B cell (primary cell): ENCODE measurements at regions not wholly inside any gene's neighbourhood (a gene's known extent, or its start where the extent isn't known, plus 50 kb on each side); places are given as distances from the start of the nearest gene placed in this dataset.
"Not testable (repeated sequence)": the region's sequence is repeated elsewhere in the genome, so short reads cannot be mapped to it uniquely, and the experiment has no call there.

Experiments
- ATAC-seq: fragments of 200-7000 bp; cut with Tn5 transposase; one replicate; pipeline ENCODE4 v1.10.0; 2021; ENCODE audit warnings: low read depth, mild to moderate bottlenecking, moderate number of reproducible peaks, moderate library complexity
- CTCF ChIA-PET: fragments of 350-600 bp; sonication (Branson Sonifier 250); formaldehyde crosslinking; loops from one replicate; lab custom pipeline; 2021; ENCODE audit warnings: antibody characterized with exemption, inconsistent platforms; lab: Charles Lee
- POLR2A ChIA-PET: fragments of 350-600 bp; sonication (Branson Sonifier 250); formaldehyde crosslinking; loops from one replicate; lab custom pipeline; 2021; ENCODE audit warnings: antibody characterized with exemption; lab: Charles Lee
- DNase-seq: peaks from one replicate; pipeline ENCODE4 v3.0.0; 2013
- H2AFZ ChIP-seq: 2 replicates; pipeline ENCODE4 v1.6.1; 2012; ENCODE audit warnings: mild to moderate bottlenecking, low read depth, low read length; ENCODE audit not compliant: insufficient read depth, poor library complexity, severe bottlenecking
- H3K27ac ChIP-seq, 2 donors: 1 replicate in 1 of 2; 2 replicates in 1 of 2; pipeline ENCODE4 v1.5.1; 2012 to 2013; ENCODE audit warnings: low read length in 2 of 2, mild to moderate bottlenecking in 2 of 2, moderate library complexity in 1 of 2
- H3K27me3 ChIP-seq, 4 experiments: fragments of 200-600 bp in 1 of 4; sonication (generic) in 1 of 4; replicated peaks in 1 of 4; 1 replicate in 2 of 4; 2 replicates in 2 of 4; pipeline versions ENCODE4 v1.6.1 to v1.7.0; 2013 to 2016; ENCODE audit warnings: low read length in 3 of 4, mild to moderate bottlenecking in 2 of 4, mixed read lengths in 1 of 4, moderate library complexity in 1 of 4; ENCODE audit not compliant: insufficient read depth in 4 of 4, control insufficient read depth in 3 of 4; ENCODE audit errors: control extremely low read depth in 1 of 4
- H3K36me3 ChIP-seq, 2 experiments: replicated peaks in 1 of 2; 1 replicate in 1 of 2; 2 replicates in 1 of 2; pipeline versions ENCODE4 v1.6.1 to v1.7.1; 2013; ENCODE audit warnings: low read length in 1 of 2; ENCODE audit not compliant: insufficient read depth in 2 of 2, control insufficient read depth in 1 of 2; ENCODE audit errors: control extremely low read depth in 1 of 2, extremely low read depth in 1 of 2
- H3K4me1 ChIP-seq, 2 donors: fragments of 200-600 bp in 1 of 2; sonication (generic) in 1 of 2; 1 replicate in 1 of 2; 2 replicates in 1 of 2; pipeline versions ENCODE4 v1.5.1 to v1.6.1; 2013 to 2017; ENCODE audit warnings: low read length in 2 of 2; ENCODE audit not compliant: control insufficient read depth in 2 of 2, insufficient read depth in 2 of 2
- H3K4me2 ChIP-seq: replicated peaks from 2 replicates; pipeline ENCODE3; 2012; ENCODE audit warnings: mild to moderate bottlenecking, low read depth, low read length; ENCODE audit not compliant: poor library complexity, severe bottlenecking
- H3K4me3 ChIP-seq, 5 experiments: fragments of 200-600 bp in 1 of 5; sonication (generic) in 1 of 5; 1 replicate in 3 of 5; 2 replicates in 2 of 5; pipeline versions ENCODE4 v1.5.1 to v1.7.0; 2011 to 2016; ENCODE audit warnings: low read length in 4 of 5, mild to moderate bottlenecking in 4 of 5, low read depth in 2 of 5, control low read depth in 1 of 5, moderate library complexity in 1 of 5; ENCODE audit not compliant: insufficient read depth in 1 of 5; ENCODE audit errors: control extremely low read depth in 1 of 5, extremely low read depth in 1 of 5
- H3K79me2 ChIP-seq: fragments of 200-600 bp; sonication (generic); one replicate; pipeline ENCODE4 v1.6.0; 2016; ENCODE audit warnings: low read length; ENCODE audit not compliant: control insufficient read depth, insufficient read depth
- H3K9ac ChIP-seq: fragments of 200-600 bp; sonication (generic); 2 replicates; pipeline ENCODE4 v1.6.1; 2017; ENCODE audit warnings: mild to moderate bottlenecking, low read length, moderate library complexity
- H3K9me3 ChIP-seq, 3 donors: one replicate each; pipeline versions ENCODE4 v1.6.1 to v1.7.1; 2013; ENCODE audit warnings: low read length in 2 of 3; ENCODE audit not compliant: control insufficient read depth in 2 of 3, insufficient read depth in 1 of 3; ENCODE audit errors: control extremely low read depth in 1 of 3
- H4K20me1 ChIP-seq: 2 replicates; pipeline ENCODE4 v1.6.0; 2012; ENCODE audit warnings: mild to moderate bottlenecking, low read length; ENCODE audit not compliant: insufficient read depth, control insufficient read depth, poor library complexity, severe bottlenecking
- H3K27ac Mint-ChIP-seq: one replicate; pipeline ENCODE4 v1.8.0; 2021; ENCODE audit warnings: mixed read lengths
- H3K27me3 Mint-ChIP-seq: one replicate; pipeline ENCODE4 v1.8.0; 2021; ENCODE audit warnings: mixed read lengths
- H3K4me1 Mint-ChIP-seq: one replicate; pipeline ENCODE4 v1.8.0; 2021; ENCODE audit warnings: mixed read lengths
- H3K4me3 Mint-ChIP-seq: one replicate; pipeline ENCODE4 v1.8.0; 2021; ENCODE audit warnings: mixed read lengths
- H3K9me3 Mint-ChIP-seq: one replicate; pipeline ENCODE4 v1.8.0; 2022; ENCODE audit warnings: mixed read lengths; ENCODE audit not compliant: insufficient read depth
- CTCF ChIP-seq: fragments of 200-600 bp; IDR thresholded peaks from one replicate; pipeline ENCODE4 v1.8.0; 2022; ENCODE audit warnings: antibody characterized with exemption, mild to moderate bottlenecking
- EZH2 ChIP-seq: IDR thresholded peaks from 2 replicates; pipeline ENCODE4 v1.6.1; 2012; ENCODE audit warnings: borderline replicate concordance, low read depth, mild to moderate bottlenecking, moderate library complexity, low read length; ENCODE audit not compliant: insufficient read depth, poor library complexity, severe bottlenecking
- WGBS: methylation state at CpG from one replicate; pipeline ENCODE4 v1.1.5; 2013; ENCODE audit warnings: missing lambda C conversion rate; ENCODE audit not compliant: insufficient coverage; 5-methylcytosine and 5-hydroxymethylcytosine counted together
- intact Hi-C: fragments of 100-400 bp; cut with micrococcal nuclease; formaldehyde crosslinking; loops from one replicate; pipeline ENCODE4 v1.10.0; 2022

DNA sequence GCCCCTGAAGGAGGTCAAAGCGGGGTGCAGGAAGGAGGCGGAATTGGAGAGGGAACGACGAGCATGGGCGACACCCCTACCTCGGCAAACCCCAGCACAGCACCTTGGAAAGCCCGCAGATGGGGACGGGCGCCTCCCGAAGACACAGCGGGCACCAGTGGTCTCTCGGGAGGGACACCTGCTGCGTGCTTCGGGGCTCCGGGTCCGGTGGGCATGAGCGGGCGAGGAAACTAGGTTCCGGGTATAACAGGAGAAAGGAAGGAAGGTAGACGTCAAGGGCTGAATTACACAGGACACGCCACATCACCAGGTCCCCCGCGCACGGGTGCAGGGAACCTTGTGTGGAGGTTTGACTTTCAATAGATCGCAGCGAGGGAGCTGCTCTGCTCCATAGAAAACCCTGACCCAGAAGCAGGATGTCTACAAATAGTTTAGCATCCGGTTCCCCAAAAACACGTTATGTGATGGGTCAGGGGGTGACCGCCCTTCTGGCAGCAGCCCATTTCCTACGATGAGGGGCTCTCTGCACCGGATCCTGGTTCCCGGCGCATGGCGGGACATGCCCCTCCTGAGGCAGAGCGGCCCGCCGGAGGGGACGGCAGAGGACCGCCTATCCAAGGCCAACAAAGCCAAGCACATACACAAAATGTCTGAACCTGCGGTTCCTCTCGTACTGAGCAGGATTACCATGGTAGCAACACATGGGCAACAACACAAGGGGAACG, 196.9 kb downstream of the ALG10 start:
- Histone ChIP-seq H3K9ac (peak overlapping the region; percentile 59), H3K4me1 (peaks cover 5 to 14% of the 10 kb centered on the region in 2 donors), H3K9me3 (peaks cover 0 to 9% (median 0%) of the 10 kb centered on the region in 3 donors), H3K27ac (no peak overlapping the region), H3K36me3 (no peaks in the 10 kb centered on the region), H3K4me3 (peak overlapping the region in 4 of 5 experiments; percentile 42 to 63 (median 50)), H3K27me3 (peaks cover 0 to 11% (median 3%) of the 10 kb centered on the region in 4 experiments), H2AFZ (peak overlapping the region; percentile 82), H4K20me1 (no peaks in the 10 kb centered on the region), H3K4me2 (peak overlapping the region; percentile 68), H3K79me2 (no peaks in the 10 kb centered on the region)
- DNase-seq (peak; percentile 9), ATAC-seq (no peak)
- Mint-ChIP-seq H3K27ac (no peak overlapping the region), H3K27me3 (peaks cover 7% of the 10 kb centered on the region), H3K4me1 (peaks cover 9% of the 10 kb centered on the region), H3K4me3 (peak overlapping the region; percentile 82), H3K9me3 (no peaks in the 10 kb centered on the region)
- TF ChIP-seq CTCF (no peak), EZH2 (no peak)
- CTCF ChIA-PET = interaction anchor here (0.7 to 2.1 kb wide), 3 partner anchors 97 to 1218 kb away, joined by 3 to 10 read pairs (median 5); no protein-coding TSS in a partner anchor
- 52% methylated on average over 31 of the region's 42 CpGs for WGBS
- POLR2A ChIA-PET = no interaction called here
- intact Hi-C loops = loop anchor here (5.0 kb wide), 2 partner anchors 1762 to 1852 kb away; no protein-coding TSS in a partner anchor

DNA sequence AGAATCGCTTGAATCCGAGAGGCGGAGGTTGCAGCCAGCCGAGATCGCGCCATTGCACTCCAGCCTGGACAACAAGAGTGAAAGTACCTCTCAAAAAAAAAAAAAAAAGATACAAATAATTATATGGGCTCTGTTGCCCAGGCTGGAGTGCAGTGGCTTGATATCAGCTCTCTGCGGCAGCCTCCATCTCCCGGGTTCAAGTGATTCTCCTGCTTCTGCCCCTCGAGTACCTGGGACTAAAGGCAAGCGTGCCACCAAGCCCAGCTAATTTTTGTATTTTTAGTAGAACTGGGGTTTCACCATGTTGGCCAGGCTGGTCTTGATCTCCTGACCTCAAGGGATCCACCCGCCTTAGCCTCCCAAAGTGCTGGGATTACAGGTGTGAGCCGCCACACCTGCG, 197.8 kb downstream of the ALG10 start:
- H3K9ac ChIP-seq, H3K27ac Mint-ChIP-seq, H3K79me2 ChIP-seq, H3K36me3 ChIP-seq, H3K27ac ChIP-seq, H3K4me3 ChIP-seq, H4K20me1 ChIP-seq, DNase-seq, H2AFZ ChIP-seq, H3K27me3 Mint-ChIP-seq, H3K9me3 Mint-ChIP-seq, ATAC-seq, H3K9me3 ChIP-seq, H3K4me2 ChIP-seq, H3K4me1 Mint-ChIP-seq, POLR2A ChIA-PET, H3K4me3 Mint-ChIP-seq, intact Hi-C loops: not testable (repeated sequence)
- WGBS = 100% methylated on average over 4 of the region's 13 CpGs
- Histone ChIP-seq H3K4me1 (peaks cover 5 to 14% of the 10 kb centered on the region in 2 donors), H3K27me3 (peaks cover 0 to 11% (median 3%) of the 10 kb centered on the region in 4 experiments)
- CTCF ChIA-PET = interaction anchor here (0.7 to 2.1 kb wide), 2 partner anchors 98 to 1219 kb away, joined by 3 to 10 read pairs; no protein-coding TSS in a partner anchor
